ENCODE measurements at regions not wholly inside any gene's neighbourhood (a gene's known extent, or its start where the extent isn't known, plus 50 kb on each side); places are given as distances from the start of the nearest gene placed in this dataset.

DNA sequence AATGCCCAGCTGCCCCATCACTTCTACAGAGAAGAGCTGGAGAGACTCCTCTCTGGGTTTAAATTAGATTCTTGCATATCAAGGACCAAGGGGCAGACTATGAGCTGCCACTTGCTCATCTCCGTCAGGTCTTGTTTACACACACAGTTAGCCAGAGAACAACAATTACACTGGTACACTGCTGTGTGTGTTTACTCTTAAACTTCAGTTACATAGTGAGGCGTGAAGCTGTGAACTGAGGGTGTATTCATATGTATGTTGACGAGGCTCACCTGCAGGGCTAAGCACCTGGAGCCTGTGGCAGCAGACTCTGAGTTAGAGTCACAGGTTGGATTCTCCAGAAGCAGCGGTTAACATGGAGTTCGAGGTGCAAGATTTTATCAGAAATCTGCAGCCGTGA lies 155.4 kb upstream of the ANKH start:
- Histone ChIP-seq H3K4me3 (no peak overlapping the region), H3K36me3 (ENCODE audit: low read depth, missing control alignments) (no peaks in the 10 kb centered on the region), H3K27me3 (no peaks in the 10 kb centered on the region), H3K27ac (no peak overlapping the region), H3K9me3 (no peaks in the 10 kb centered on the region), H3K4me1 (no peaks in the 10 kb centered on the region)
- no peak for DNase-seq
- WGBS, 2 donors, result 84 to 91% methylated on average over 6 of the region's 6 CpGs
- intact Hi-C loops (cut with DNase I; ENCODE audit: low total_unique reads), result no loop called here
- TF ChIP-seq POLR2A (IDR thresholded peaks at IDR 0.05), result no peak

GRCh38 chr5:15026011-15026893 lies 154.7 kb upstream of the ANKH start:
- Histone ChIP-seq H3K9me3 (no peaks in the 10 kb centered on the region), H3K27me3 (no peaks in the 10 kb centered on the region), H3K27ac (no peak overlapping the region), H3K36me3 (ENCODE audit: low read depth, missing control alignments) (no peaks in the 10 kb centered on the region), H3K4me1 (no peaks in the 10 kb centered on the region), H3K4me3 (no peak overlapping the region)
- DNase-seq, result no peak
- 81 to 87% methylated on average over 9 of the region's 9 CpGs for WGBS, 2 donors
- intact Hi-C loops (cut with DNase I; ENCODE audit: low total_unique reads), result no loop called here
- no peak for TF ChIP-seq POLR2A (IDR thresholded peaks at IDR 0.05)
- no peak for TF ChIP-seq CTCF (IDR thresholded peaks at IDR 0.05)

DNA sequence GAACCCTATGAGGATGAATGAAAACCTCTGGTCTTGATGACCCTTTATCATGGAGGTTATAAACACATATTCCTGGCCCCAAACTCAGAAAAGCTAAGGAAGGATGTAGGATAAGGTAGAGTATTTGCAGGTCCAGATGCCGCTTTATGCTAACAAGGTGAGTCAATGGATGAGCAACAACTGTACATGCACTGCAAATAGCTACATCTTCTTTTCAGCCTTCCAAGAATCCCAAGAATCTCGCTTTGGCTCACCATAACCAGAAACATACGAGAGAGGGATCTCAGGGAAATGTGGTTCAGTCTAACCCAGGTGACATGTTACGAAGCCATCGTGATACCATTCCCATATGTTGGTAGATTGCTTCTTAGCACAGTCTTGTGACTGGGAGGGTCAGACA lies 152.3 kb upstream of the ANKH start:
- Histone ChIP-seq H3K36me3 (ENCODE audit: low read depth, missing control alignments) (no peaks in the 10 kb centered on the region), H3K4me3 (no peak overlapping the region), H3K27ac (no peak overlapping the region), H3K27me3 (no peaks in the 10 kb centered on the region), H3K4me1 (no peaks in the 10 kb centered on the region), H3K9me3 (no peaks in the 10 kb centered on the region)
- intact Hi-C loops (cut with DNase I; ENCODE audit: low total_unique reads), result no loop called here
- 92 to 98% methylated on average over 5 of the region's 5 CpGs for WGBS, 2 donors
- TF ChIP-seq CTCF (IDR thresholded peaks at IDR 0.05) (no peak), POLR2A (IDR thresholded peaks at IDR 0.05) (no peak)
- no peak for DNase-seq

- Histone ChIP-seq H3K27ac (no peak overlapping the region), H3K9me3 (no peaks in the 10 kb centered on the region), H3K4me3 (no peak overlapping the region), H3K27me3 (no peaks in the 10 kb centered on the region), H3K36me3 (ENCODE audit: low read depth, missing control alignments) (no peaks in the 10 kb centered on the region), H3K4me1 (no peaks in the 10 kb centered on the region)
- TF ChIP-seq POLR2A (IDR thresholded peaks at IDR 0.05), result no peak
- no peak for TF ChIP-seq CTCF (IDR thresholded peaks at IDR 0.05)
- intact Hi-C loops (cut with DNase I; ENCODE audit: low total_unique reads), result no loop called here
- DNase-seq, result no peak
- 91 to 100% methylated on average over 1 of the region's 1 CpG for WGBS, 2 donors
Measured at GRCh38 chr5:15023266-15023665, 151.7 kb upstream of the ANKH start.

DNA sequence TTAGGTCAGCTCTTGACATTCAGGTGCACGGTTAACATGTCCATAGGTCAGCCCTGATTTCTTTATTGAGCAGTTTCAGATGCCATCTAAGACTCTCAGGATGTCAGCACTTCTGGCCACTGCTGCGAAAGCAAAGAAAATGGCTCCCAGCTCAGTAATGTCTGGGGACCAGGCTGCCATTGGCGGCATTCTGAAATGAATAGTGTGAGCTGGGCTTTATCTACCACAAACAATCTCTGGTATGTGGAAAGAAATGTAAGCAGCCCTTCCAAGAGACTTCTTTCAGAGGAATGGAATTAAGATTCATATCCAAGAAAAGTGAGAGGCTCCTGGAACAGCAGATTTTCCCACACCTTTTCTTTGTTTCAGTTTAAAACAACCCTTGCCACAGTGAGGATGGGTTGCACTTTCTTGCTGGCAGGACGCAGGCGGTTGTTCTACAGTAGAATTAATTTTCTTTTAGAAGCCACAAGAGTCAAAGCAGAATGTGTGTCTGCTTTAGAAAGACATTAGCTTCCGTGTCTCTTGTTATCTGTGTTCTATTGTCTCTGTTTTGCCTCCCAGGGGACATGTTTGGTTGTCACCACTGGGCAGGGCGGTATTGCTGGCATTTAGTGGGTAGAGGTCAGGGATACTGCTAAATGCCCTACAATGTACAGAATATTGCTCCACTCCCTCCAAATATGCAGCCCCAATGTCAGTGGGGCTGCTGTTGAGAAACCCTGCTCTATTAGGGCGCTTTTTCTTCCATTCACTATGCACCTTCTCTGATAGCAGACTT lies 149.9 kb upstream of the ANKH start:
- WGBS, 2 donors, result 73 to 81% methylated on average over 8 of the region's 8 CpGs
- no peaks in the 10 kb centered on the region for H3K9me3 ChIP-seq
- intact Hi-C loops (cut with DNase I; ENCODE audit: low total_unique reads), result no loop called here
- no peaks in the 10 kb centered on the region for H3K27me3 ChIP-seq
- no peak for DNase-seq
- no peak for TF ChIP-seq CTCF (IDR thresholded peaks at IDR 0.05)
- TF ChIP-seq POLR2A (IDR thresholded peaks at IDR 0.05), result no peak
- H3K4me3 ChIP-seq, result no peak overlapping the region
- no peaks in the 10 kb centered on the region for H3K36me3 ChIP-seq (ENCODE audit: low read depth, missing control alignments)
- H3K27ac ChIP-seq, result no peak overlapping the region
- no peaks in the 10 kb centered on the region for H3K4me1 ChIP-seq

Data from testis (tissue), 2 donors.